H1 (cell line): ENCODE measurements at regions not wholly inside any gene's neighbourhood (a gene's known extent, or its start where the extent isn't known, plus 50 kb on each side); places are given as distances from the start of the nearest gene placed in this dataset.

Experiments
- CTCF ChIA-PET: fragments of 300-600 bp; sonication (Branson Sonifier 250); formaldehyde crosslinking; loops from one replicate; lab custom pipeline; 2021; ENCODE audit not compliant: partially characterized antibody; lab: Charles Lee
- POLR2A ChIA-PET: fragments of 300-600 bp; sonication (Branson Sonifier 250); formaldehyde crosslinking; loops from one replicate; lab custom pipeline; 2021; ENCODE audit warnings: inconsistent platforms; ENCODE audit not compliant: partially characterized antibody; lab: Charles Lee
- DNase-seq, 2 experiments: peaks; one replicate each; pipeline versions ENCODE4 v3.0.0 to v3.0.0-alpha.2; 2010 to 2022; ENCODE audit warnings: low spot score in 2 of 2, low read depth in 1 of 2, mixed read lengths in 1 of 2
- FAIRE-seq: peaks from 2 replicates; lab custom pipeline; 2011; peaks lifted over from hg19 to GRCh38; lab: Jason Lieb, UNC
- H2AFZ ChIP-seq: 2 replicates; pipeline ENCODE4 v1.8.1; 2012; ENCODE audit warnings: low read length, inconsistent platforms
- H2AK5ac ChIP-seq: 2 replicates; pipeline ENCODE4 v1.6.1; 2013; ENCODE audit warnings: low read depth, low read length
- H2BK120ac ChIP-seq: replicated peaks from 2 replicates; pipeline ENCODE3; 2013; ENCODE audit warnings: low read depth, low read length, inconsistent platforms
- H2BK12ac ChIP-seq: 2 replicates; pipeline ENCODE4 v1.6.1; 2013; ENCODE audit warnings: low read depth, low read length
- H2BK15ac ChIP-seq: 2 replicates; pipeline ENCODE4 v1.6.1; 2013; ENCODE audit warnings: low read length
- H2BK20ac ChIP-seq: 2 replicates; pipeline ENCODE4 v1.6.1; 2013; ENCODE audit warnings: low read length
- H2BK5ac ChIP-seq: 2 replicates; pipeline ENCODE4 v1.6.1; 2013; ENCODE audit warnings: low read depth, low read length
- H3K14ac ChIP-seq: 2 replicates; pipeline ENCODE4 v1.6.1; 2013; ENCODE audit warnings: inconsistent platforms; ENCODE audit not compliant: insufficient read length
- H3K18ac ChIP-seq: 2 replicates; pipeline ENCODE4 v1.6.1; 2013; ENCODE audit warnings: low read length; ENCODE audit errors: extremely low read depth
- H3K23ac ChIP-seq: 2 replicates; pipeline ENCODE4 v1.6.1; 2013; ENCODE audit warnings: inconsistent platforms; ENCODE audit not compliant: insufficient read length
- H3K23me2 ChIP-seq: 2 replicates; pipeline ENCODE4 v1.6.1; 2013; ENCODE audit warnings: low read depth, low read length
- H3K27ac ChIP-seq: 2 replicates; pipeline ENCODE4 v1.6.1; 2011; ENCODE audit warnings: low read depth, low read length, inconsistent platforms
- H3K27me3 ChIP-seq, 4 experiments: replicated peaks in 1 of 4; 1 replicate in 1 of 4; 2 replicates in 3 of 4; pipeline versions ENCODE4 v1.6.1 to v1.8.1; 2011 to 2013; ENCODE audit warnings: low read length in 3 of 4, mild to moderate bottlenecking in 3 of 4, inconsistent platforms in 2 of 4, mixed read lengths in 2 of 4, moderate library complexity in 1 of 4; ENCODE audit not compliant: control insufficient read depth in 3 of 4, insufficient read depth in 3 of 4; ENCODE audit errors: extremely low read depth in 1 of 4
- H3K36me3 ChIP-seq, 4 experiments: 2 replicates each; pipeline versions ENCODE4 v1.6.1 to v1.8.1; 2011 to 2013; ENCODE audit warnings: mild to moderate bottlenecking in 4 of 4, low read length in 3 of 4, moderate library complexity in 2 of 4, control low read depth in 1 of 4, inconsistent platforms in 1 of 4; ENCODE audit not compliant: insufficient read depth in 4 of 4, control insufficient read depth in 2 of 4
- H3K4ac ChIP-seq: replicated peaks from 2 replicates; pipeline ENCODE3; 2013; ENCODE audit warnings: low read length, low read depth, mixed read lengths, inconsistent platforms; ENCODE audit not compliant: insufficient read length
- H3K4me1 ChIP-seq, 4 experiments: replicated peaks in 1 of 4; 1 replicate in 1 of 4; 2 replicates in 3 of 4; pipeline versions ENCODE4 v1.6.1 to v1.8.1; 2011 to 2013; ENCODE audit warnings: low read length in 3 of 4, inconsistent platforms in 2 of 4, mixed read lengths in 1 of 4; ENCODE audit not compliant: insufficient read depth in 4 of 4, control insufficient read depth in 3 of 4
- H3K4me2 ChIP-seq, 2 experiments: 2 replicates each; pipeline versions ENCODE4 v1.6.1 to v1.8.1; 2011 to 2013; ENCODE audit warnings: low read depth in 2 of 2, low read length in 2 of 2, control low read depth in 1 of 2, inconsistent platforms in 1 of 2, mild to moderate bottlenecking in 1 of 2; ENCODE audit not compliant: insufficient read depth in 1 of 2
- H3K4me3 ChIP-seq, 4 experiments: fragments of 200-600, 300-600 bp in 1 of 4; sonication (generic), shearing (Covaris generic), sonication (Bioruptor Twin) in 1 of 4; 2 replicates each; pipeline versions ENCODE4 v1.5.1 to v1.8.1; 2011 to 2016; ENCODE audit warnings: low read length in 4 of 4, low read depth in 3 of 4, control low read depth in 2 of 4, inconsistent platforms in 2 of 4, mild to moderate bottlenecking in 2 of 4, mixed read lengths in 1 of 4, moderate library complexity in 1 of 4; ENCODE audit not compliant: insufficient read depth in 2 of 4; ENCODE audit errors: extremely low read depth in 1 of 4
- H3K56ac ChIP-seq: replicated peaks from 2 replicates; pipeline ENCODE3; 2013; ENCODE audit warnings: low read depth, mild to moderate bottlenecking, mixed read lengths, low read length, inconsistent platforms; ENCODE audit not compliant: insufficient read length
- H3K79me1 ChIP-seq: 2 replicates; pipeline ENCODE4 v1.6.1; 2013; ENCODE audit warnings: low read depth, low read length, control low read depth
- H3K79me2 ChIP-seq, 2 experiments: 2 replicates each; pipeline versions ENCODE4 v1.6.1 to v1.8.1; 2012 to 2013; ENCODE audit warnings: low read length in 2 of 2, mild to moderate bottlenecking in 2 of 2, inconsistent platforms in 1 of 2; ENCODE audit not compliant: insufficient read depth in 2 of 2, control insufficient read depth in 1 of 2
- H3K9ac ChIP-seq, 4 experiments: replicated peaks in 1 of 4; 1 replicate in 1 of 4; 2 replicates in 3 of 4; pipeline versions ENCODE4 v1.6.1 to v1.8.1; 2011 to 2013; ENCODE audit warnings: low read depth in 3 of 4, low read length in 3 of 4, control low read depth in 2 of 4, mild to moderate bottlenecking in 2 of 4, moderate library complexity in 2 of 4, inconsistent platforms in 1 of 4; ENCODE audit errors: extremely low read depth in 1 of 4
- H3K9me3 ChIP-seq, 2 experiments: 2 replicates each; pipeline versions ENCODE4 v1.6.1 to v1.8.1; 2012 to 2013; ENCODE audit warnings: mild to moderate bottlenecking in 2 of 2, moderate library complexity in 2 of 2, control low read depth in 1 of 2, inconsistent platforms in 1 of 2, low read depth in 1 of 2, low read length in 1 of 2, mixed read lengths in 1 of 2; ENCODE audit not compliant: insufficient read depth in 2 of 2
- H4K20me1 ChIP-seq, 2 experiments: replicated peaks in 1 of 2; 2 replicates each; pipeline versions ENCODE3 to v1.8.1; 2011 to 2013; ENCODE audit warnings: inconsistent platforms in 2 of 2, low read length in 2 of 2, mild to moderate bottlenecking in 1 of 2; ENCODE audit not compliant: insufficient read depth in 2 of 2, control insufficient read depth in 1 of 2
- H4K5ac ChIP-seq: 2 replicates; pipeline ENCODE4 v1.6.1; 2013; ENCODE audit warnings: low read length, low read depth, mixed read lengths, inconsistent platforms; ENCODE audit not compliant: insufficient read length
- H4K8ac ChIP-seq: 2 replicates; pipeline ENCODE4 v1.8.0; 2013; ENCODE audit warnings: mild to moderate bottlenecking, moderate library complexity, low read length, inconsistent platforms; ENCODE audit not compliant: insufficient read depth; ENCODE audit errors: extremely low read depth
- H4K91ac ChIP-seq: replicated peaks from 2 replicates; pipeline ENCODE3; 2013; ENCODE audit warnings: low read length, mixed read lengths, inconsistent platforms; ENCODE audit not compliant: insufficient read length
- KDM1A ChIP-seq: fragments of 200-600, 300-600 bp; sonication (generic); IDR thresholded peaks from 2 replicates; pipeline ENCODE4 v1.7.1; 2016; ENCODE audit warnings: mild to moderate bottlenecking, low read length, borderline replicate concordance
- POLR2AphosphoS5 ChIP-seq: IDR thresholded peaks from 2 replicates; pipeline ENCODE4 v1.6.1; 2011; ENCODE audit warnings: low read depth, low read length
- WGBS, 2 experiments: shearing (Covaris generic) in 1 of 2; methylation state at CpG; one replicate each; pipeline versions ENCODE4 v1.1.6 to v1.1.7; 2013 to 2015; ENCODE audit warnings: low lambda C conversion rate in 2 of 2, mixed read lengths in 2 of 2, inconsistent platforms in 1 of 2, low coverage in 1 of 2, missing lambda C conversion rate in 1 of 2; ENCODE audit not compliant: insufficient replicate concordance in 2 of 2, insufficient coverage in 1 of 2, insufficient read length in 1 of 2; ENCODE audit errors: extremely low coverage in 1 of 2, missing lambda C conversion rate in 1 of 2; 5-methylcytosine and 5-hydroxymethylcytosine counted together

- no peak overlapping the region for H3K9ac ChIP-seq
- H3K14ac ChIP-seq, result no peak overlapping the region
- no peak overlapping the region for H2AFZ ChIP-seq
- no peak overlapping the region for H2BK120ac ChIP-seq
- ChIA-PET CTCF (no interaction called here), POLR2A (no interaction called here)
- H4K5ac ChIP-seq, result no peak overlapping the region
- H2BK12ac ChIP-seq, result no peak overlapping the region
- H3K23ac ChIP-seq, result no peak overlapping the region
- H4K91ac ChIP-seq, result no peak overlapping the region
- H4K20me1 ChIP-seq, result no peaks in the 10 kb centered on the region
- H3K27me3 ChIP-seq, result no peaks in the 10 kb centered on the region
- H3K4me2 ChIP-seq, result no peak overlapping the region
- H3K18ac ChIP-seq, result no peak overlapping the region
- H3K23me2 ChIP-seq, result no peaks in the 10 kb centered on the region
- H2BK15ac ChIP-seq, result no peak overlapping the region
- no peak overlapping the region for H3K4ac ChIP-seq
- H3K79me2 ChIP-seq, result no peaks in the 10 kb centered on the region
- H3K4me3 ChIP-seq, result no peak overlapping the region
- TF ChIP-seq KDM1A, result 0 out of 2 replicates have a peak, but pooled peaks have one; percentile 59
- TF ChIP-seq POLR2AphosphoS5, result no peak
- peaks cover 0 to 10% of the 10 kb centered on the region in 2 experiments; a peak in 2 of 4 replicates for H3K9me3 ChIP-seq
- H3K27ac ChIP-seq, result no peak overlapping the region
- no peak overlapping the region for H2BK20ac ChIP-seq
- H2BK5ac ChIP-seq, result no peak overlapping the region
- H3K56ac ChIP-seq, result no peak overlapping the region
- H3K36me3 ChIP-seq, result no peaks in the 10 kb centered on the region
- no peak overlapping the region for H4K8ac ChIP-seq
- FAIRE-seq (no peak), DNase-seq (no peak)
- 93% methylated on average over 2 of the region's 2 CpGs; no CpG with 5 or more reads in 1 of the 2 experiments for WGBS, 2 experiments
- no peak overlapping the region for H2AK5ac ChIP-seq
- H3K4me1 ChIP-seq, result no peaks in the 10 kb centered on the region
- no peaks in the 10 kb centered on the region for H3K79me1 ChIP-seq
Observed at GRCh38 chr3:106755336-106755735, 621.9 kb upstream of the CCDC54 start.
